Nephron progenitor cell (in vitro differentiated cells): ENCODE measurements at regions not wholly inside any gene's neighbourhood (a gene's known extent, or its start where the extent isn't known, plus 50 kb on each side); places are given as distances from the start of the nearest gene placed in this dataset.
"Not testable (repeated sequence)": the region's sequence is repeated elsewhere in the genome, so short reads cannot be mapped to it uniquely, and the experiment has no call there.

ENCODE experiments used
- DNase-seq: peaks from one replicate; pipeline ENCODE4 v3.0.0; 2021
- H3K27ac Mint-ChIP-seq: 2 replicates; pipeline ENCODE4 v1.8.0; 2021; ENCODE audit warnings: mild to moderate bottlenecking, moderate library complexity, mixed read lengths
- H3K27me3 Mint-ChIP-seq: 2 replicates; pipeline ENCODE4 v1.8.0; 2021; ENCODE audit warnings: mild to moderate bottlenecking, low read depth, mixed read lengths; ENCODE audit not compliant: poor library complexity
- H3K36me3 Mint-ChIP-seq: 2 replicates; pipeline ENCODE4 v1.8.0; 2021; ENCODE audit warnings: low read depth, mixed read lengths
- H3K4me1 Mint-ChIP-seq: 2 replicates; pipeline ENCODE4 v1.8.0; 2021; ENCODE audit warnings: mixed read lengths
- H3K4me3 Mint-ChIP-seq: 2 replicates; pipeline ENCODE4 v1.8.0; 2021; ENCODE audit warnings: mild to moderate bottlenecking, moderate library complexity, mixed read lengths
- H3K9me3 Mint-ChIP-seq: 2 replicates; pipeline ENCODE4 v1.8.0; 2021; ENCODE audit warnings: mild to moderate bottlenecking, moderate library complexity, mixed read lengths
- CTCF ChIP-seq: fragments of 200-600 bp; sonication (generic); IDR thresholded peaks from 2 replicates; pipeline ENCODE4 v1.5.0; 2021; ENCODE audit warnings: antibody characterized with exemption

GRCh38 chr2:210965472-210965871, 409.1 kb downstream of the CPS1 start:
- H3K4me3 Mint-ChIP-seq = no peak overlapping the region
- no peak for DNase-seq
- no peaks in the 10 kb centered on the region for H3K4me1 Mint-ChIP-seq
- no peaks in the 10 kb centered on the region for H3K9me3 Mint-ChIP-seq
- no peaks in the 10 kb centered on the region for H3K36me3 Mint-ChIP-seq
- H3K27me3 Mint-ChIP-seq = no peaks in the 10 kb centered on the region
- H3K27ac Mint-ChIP-seq = no peak overlapping the region
- no peak for TF ChIP-seq CTCF

- Mint-ChIP-seq H3K36me3 (no peaks in the 10 kb centered on the region), H3K4me1 (peaks cover 2% of the 10 kb centered on the region), H3K9me3 (no peaks in the 10 kb centered on the region), H3K27ac (no peak overlapping the region), H3K4me3 (no peak overlapping the region), H3K27me3 (no peaks in the 10 kb centered on the region)
- TF ChIP-seq CTCF = no peak
- DNase-seq = no peak
Observed at GRCh38 chr2:210966330-210966729, 409.9 kb downstream of the CPS1 start.

- Mint-ChIP-seq H3K4me1 (peaks cover 6% of the 10 kb centered on the region), H3K27me3 (no peaks in the 10 kb centered on the region), H3K4me3 (no peak overlapping the region), H3K36me3 (no peaks in the 10 kb centered on the region), H3K27ac (no peak overlapping the region), H3K9me3 (no peaks in the 10 kb centered on the region)
- no peak for TF ChIP-seq CTCF
- DNase-seq = no peak
Observed at GRCh38 chr2:210971431-210971830, 415.0 kb downstream of the CPS1 start.

GRCh38 chr2:210986806-210987205, 430.4 kb downstream of the CPS1 start:
- H3K4me1 Mint-ChIP-seq, H3K27ac Mint-ChIP-seq, H3K27me3 Mint-ChIP-seq, H3K36me3 Mint-ChIP-seq, H3K4me3 Mint-ChIP-seq: not testable (repeated sequence)
- DNase-seq = peak; percentile 1
- peaks cover 14% of the 10 kb centered on the region for H3K9me3 Mint-ChIP-seq

GRCh38 chr2:210991107-210991506, 434.7 kb downstream of the CPS1 start:
- no peak for TF ChIP-seq CTCF
- Mint-ChIP-seq H3K4me3 (no peak overlapping the region), H3K27me3 (peaks cover 3% of the 10 kb centered on the region), H3K27ac (no peak overlapping the region), H3K9me3 (no peaks in the 10 kb centered on the region), H3K36me3 (no peaks in the 10 kb centered on the region), H3K4me1 (no peaks in the 10 kb centered on the region)
- DNase-seq = no peak

GRCh38 chr2:210994104-210994503, 437.7 kb downstream of the CPS1 start:
- H3K4me3 Mint-ChIP-seq = no peak overlapping the region
- no peaks in the 10 kb centered on the region for H3K9me3 Mint-ChIP-seq
- no peak overlapping the region for H3K27ac Mint-ChIP-seq
- no peaks in the 10 kb centered on the region for H3K4me1 Mint-ChIP-seq
- no peak for DNase-seq
- TF ChIP-seq CTCF = no peak
- no peaks in the 10 kb centered on the region for H3K27me3 Mint-ChIP-seq
- H3K36me3 Mint-ChIP-seq = no peaks in the 10 kb centered on the region
